ENCODE measurements at regions not wholly inside any gene's neighbourhood (a gene's known extent, or its start where the extent isn't known, plus 50 kb on each side); places are given as distances from the start of the nearest gene placed in this dataset.

GRCh38 chr14:28254768-28255167, 511.8 kb upstream of the FOXG1 start:
- TF ChIP-seq EZH2 (IDR thresholded peaks at IDR 0.05; ENCODE audit: borderline replicate concordance, insufficient read depth, low read length, poor library complexity, severe bottlenecking) (no peak), CTCF (IDR thresholded peaks at IDR 0.05; ENCODE audit: poor library complexity, severe bottlenecking) (no peak), TAF1 (IDR thresholded peaks at IDR 0.05; ENCODE audit: low read depth) (no peak), POLR2AphosphoS5 (IDR thresholded peaks at IDR 0.05) (no peak), EP300 (conservative IDR thresholded peaks at IDR 0.05; ENCODE audit: poor library complexity, severe bottlenecking) (no peak), RAD21 (conservative IDR thresholded peaks at IDR 0.05) (no peak), SMC3 (conservative IDR thresholded peaks at IDR 0.05; ENCODE audit: poor library complexity) (no peak)
